IMR-90 (cell line): ENCODE measurements at regions not wholly inside any gene's neighbourhood (a gene's known extent, or its start where the extent isn't known, plus 50 kb on each side); places are given as distances from the start of the nearest gene placed in this dataset.

ENCODE experiments used
- ATAC-seq: fragments of 200-7000 bp; cut with Tn5 transposase; 2 replicates; pipeline ENCODE4 v1.9.1; 2020; ENCODE audit warnings: low read depth, mild to moderate bottlenecking, moderate library complexity
- BruUV-seq: library from RNA; stranded (reverse); fragments of 400-500 nt; replicated peaks from 2 replicates; lab custom pipeline; 2021; lab: Mats Ljungman, UMichigan
- CTCF ChIA-PET: fragments of 300-600 bp; formaldehyde crosslinking; extraction: SDS; loops from one replicate; lab custom pipeline; 2021; ENCODE audit warnings: antibody characterized with exemption; lab: Yijun Ruan, JAX
- POLR2A ChIA-PET: fragments of 300-600 bp; sonication (Branson Sonifier 250); formaldehyde crosslinking; loops from one replicate; lab custom pipeline; 2022; ENCODE audit warnings: antibody characterized with exemption; ENCODE audit not compliant: unreplicated experiment; lab: Charles Lee
- DNase-seq: peaks from one replicate; pipeline ENCODE4 v3.0.0; 2013
- H2AFZ ChIP-seq: replicated peaks from 2 replicates; pipeline ENCODE3; 2013; ENCODE audit warnings: low read length, mild to moderate bottlenecking; ENCODE audit not compliant: poor library complexity
- H2AK5ac ChIP-seq: 2 replicates; pipeline ENCODE4 v1.6.1; 2013; ENCODE audit warnings: low read depth, low read length, inconsistent platforms
- H2AK9ac ChIP-seq: replicated peaks from 2 replicates; pipeline ENCODE3; 2013; ENCODE audit warnings: mild to moderate bottlenecking, low read depth, low read length, moderate library complexity; ENCODE audit not compliant: poor library complexity
- H2BK120ac ChIP-seq: 2 replicates; pipeline ENCODE4 v1.6.1; 2013; ENCODE audit warnings: low read depth, low read length, inconsistent platforms
- H2BK15ac ChIP-seq: 3 replicates; pipeline ENCODE4 v1.6.1; 2013; ENCODE audit warnings: low read depth, low read length, inconsistent platforms
- H2BK20ac ChIP-seq: 2 replicates; pipeline ENCODE4 v1.6.1; 2013; ENCODE audit warnings: low read depth, mild to moderate bottlenecking, inconsistent platforms, low read length, moderate library complexity
- H2BK5ac ChIP-seq: 2 replicates; pipeline ENCODE4 v1.6.1; 2013; ENCODE audit warnings: mild to moderate bottlenecking, low read depth, low read length, inconsistent platforms; ENCODE audit not compliant: poor library complexity, severe bottlenecking
- H3K14ac ChIP-seq: replicated peaks from 2 replicates; pipeline ENCODE4 v1.6.1; 2013; ENCODE audit warnings: low read depth, low read length, inconsistent platforms
- H3K18ac ChIP-seq: 2 replicates; pipeline ENCODE4 v1.6.1; 2013; ENCODE audit warnings: low read depth, low read length, control low read depth
- H3K23ac ChIP-seq: 2 replicates; pipeline ENCODE4 v1.6.1; 2013; ENCODE audit warnings: low read depth, low read length, inconsistent platforms
- H3K27ac ChIP-seq: 2 replicates; pipeline ENCODE4 v1.5.1; 2013; ENCODE audit warnings: mild to moderate bottlenecking, control low read depth, low read length; ENCODE audit not compliant: insufficient read depth
- H3K27me3 ChIP-seq: 2 replicates; pipeline ENCODE4 v1.6.1; 2013; ENCODE audit warnings: low read length; ENCODE audit not compliant: control insufficient read depth, insufficient read depth
- H3K36me3 ChIP-seq: 2 replicates; pipeline ENCODE4 v1.6.1; 2013; ENCODE audit warnings: low read length, mixed read lengths; ENCODE audit not compliant: control insufficient read depth, insufficient read depth
- H3K4ac ChIP-seq: 2 replicates; pipeline ENCODE4 v1.6.1; 2013; ENCODE audit warnings: low read depth, low read length, inconsistent platforms
- H3K4me1 ChIP-seq: 2 replicates; pipeline ENCODE4 v1.6.1; 2013; ENCODE audit warnings: low read length, mixed read lengths; ENCODE audit not compliant: control insufficient read depth, insufficient read depth
- H3K4me2 ChIP-seq: 2 replicates; pipeline ENCODE4 v1.6.1; 2013; ENCODE audit warnings: low read depth, mild to moderate bottlenecking, control low read depth, low read length, moderate library complexity
- H3K4me3 ChIP-seq: 2 replicates; pipeline ENCODE4 v1.5.1; 2013; ENCODE audit warnings: low read depth, mild to moderate bottlenecking, control low read depth, low read length, moderate library complexity; ENCODE audit not compliant: insufficient read depth
- H3K56ac ChIP-seq: 2 replicates; pipeline ENCODE4 v1.6.1; 2013; ENCODE audit warnings: low read length, inconsistent platforms; ENCODE audit not compliant: insufficient read depth; ENCODE audit errors: extremely low read depth
- H3K79me1 ChIP-seq, 2 experiments: 2 replicates each; pipeline ENCODE4 v1.6.1; 2013; ENCODE audit warnings: low read length in 2 of 2, inconsistent platforms in 1 of 2, low read depth in 1 of 2
- H3K9ac ChIP-seq: 2 replicates; pipeline ENCODE4 v1.6.1; 2013; ENCODE audit warnings: low read depth, low read length, control low read depth
- H3K9me1 ChIP-seq: 2 replicates; pipeline ENCODE4 v1.6.1; 2013; ENCODE audit warnings: low read length, inconsistent platforms; ENCODE audit not compliant: insufficient read depth
- H3K9me3 ChIP-seq: 2 replicates; pipeline ENCODE4 v1.6.1; 2013; ENCODE audit warnings: low read length; ENCODE audit not compliant: control insufficient read depth, insufficient read depth
- H4K20me1 ChIP-seq: 2 replicates; pipeline ENCODE4 v1.6.1; 2013; ENCODE audit warnings: low read length, inconsistent platforms; ENCODE audit not compliant: insufficient read depth
- H4K5ac ChIP-seq: 2 replicates; pipeline ENCODE4 v1.6.1; 2013; ENCODE audit warnings: mild to moderate bottlenecking, low read depth, low read length, control low read depth
- H4K8ac ChIP-seq, 2 experiments: 2 replicates each; pipeline ENCODE4 v1.6.1; 2013; ENCODE audit warnings: low read depth in 2 of 2, low read length in 2 of 2, control low read depth in 1 of 2, inconsistent platforms in 1 of 2
- H4K91ac ChIP-seq: 2 replicates; pipeline ENCODE4 v1.6.1; 2013; ENCODE audit warnings: low read depth, low read length, inconsistent platforms; ENCODE audit not compliant: insufficient read depth
- MAFK ChIP-seq: IDR thresholded peaks from 2 replicates; pipeline ENCODE4 v1.6.1; 2012; ENCODE audit warnings: low read depth, low read length, improper control_type of control experiment
- RAD21 ChIP-seq: IDR thresholded peaks from 2 replicates; pipeline ENCODE4 v1.6.1; 2012; ENCODE audit warnings: low read length, improper control_type of control experiment
- WGBS, 2 experiments: methylation state at CpG; one replicate each; pipeline versions ENCODE4 v1.1.5 to v1.1.7; 2013; ENCODE audit warnings: missing lambda C conversion rate in 2 of 2; ENCODE audit not compliant: insufficient read length in 1 of 2; ENCODE audit errors: extremely low coverage in 2 of 2; 5-methylcytosine and 5-hydroxymethylcytosine counted together
- dilution Hi-C: fragments of 300-500 bp; cut with HindIII; formaldehyde crosslinking; loops from one replicate; pipeline ENCODE4 v1.14.3; 2018; ENCODE audit warnings: low sequenced_read_pairs; ENCODE audit not compliant: unreplicated experiment
- in situ Hi-C: fragments of 300-500 bp; cut with MboI; formaldehyde crosslinking; loops from 3 replicates; pipeline ENCODE4 v1.14.3; 2019; ENCODE audit warnings: low sequenced_read_pairs, inconsistent platforms, mixed read lengths
- intact Hi-C: fragments of 100-400 bp; cut with micrococcal nuclease; formaldehyde crosslinking; loops from 2 replicates; pipeline ENCODE4 v1.10.0; 2022

GRCh38 chr6:80456724-80457438, 350.4 kb downstream of the BCKDHB start:
- Histone ChIP-seq H2BK120ac (0 out of 2 replicates have a peak overlapping the region, but pooled peaks have one; percentile 58), H2BK5ac (no peak overlapping the region), H3K14ac (no peak overlapping the region), H2BK20ac (peak overlapping the region; percentile 57), H3K56ac (peak overlapping the region; percentile 25; the same call in 1 of the 2 replicates), H3K27me3 (no peaks in the 10 kb centered on the region), H3K4me3 (no peak overlapping the region), H3K4me1 (peaks cover 6% of the 10 kb centered on the region), H3K79me1 (no peaks in the 10 kb centered on the region), H3K9me1 (peaks cover 10% of the 10 kb centered on the region; the same call in 1 of the 2 replicates), H3K23ac (no peak overlapping the region; the same call in 1 of the 2 replicates), H3K27ac (no peak overlapping the region), H4K5ac (no peak overlapping the region), H2AK5ac (no peak overlapping the region; the same call in 1 of the 2 replicates), H4K91ac (no peak overlapping the region), H4K20me1 (no peaks in the 10 kb centered on the region), H2AFZ (no peak overlapping the region), H4K8ac (no peak overlapping the region), H3K36me3 (no peaks in the 10 kb centered on the region), H3K9me3 (no peaks in the 10 kb centered on the region), H2BK15ac (no peak overlapping the region; the same call in 2 of the 3 replicates), H2AK9ac (no peak overlapping the region), H3K9ac (no peak overlapping the region), H3K18ac (peak overlapping the region; percentile 19; the same call in 1 of the 2 replicates), H3K4me2 (no peak overlapping the region; the same call in 1 of the 2 replicates), H3K4ac (peak overlapping the region; percentile 35)
- dilution Hi-C loops (no loop called here), in situ Hi-C loops (no loop called here), intact Hi-C loops (loop anchor here (2.0 kb wide), 1 partner anchor 18 kb away; no protein-coding TSS in a partner anchor)
- TF ChIP-seq RAD21 = no peak
- peak; percentile 99 for TF ChIP-seq MAFK
- BruUV-seq = no TSS peak
- DNase-seq (no peak), ATAC-seq (no peak)
- no CpG with 5 or more reads among the region's 3 CpGs for WGBS, 2 experiments
- POLR2A ChIA-PET = interaction anchor here (0.6 kb wide), 1 partner anchor 107 kb away, joined by 3 read pairs; no protein-coding TSS in a partner anchor
- CTCF ChIA-PET = interaction anchor here (0.6 to 1.1 kb wide), 6 partner anchors 23 to 1327 kb away, joined by 3 read pairs; no protein-coding TSS in a partner anchor
